ENCODE measurements at regions not wholly inside any gene's neighbourhood (a gene's known extent, or its start where the extent isn't known, plus 50 kb on each side); places are given as distances from the start of the nearest gene placed in this dataset.
"Not testable (repeated sequence)": the region's sequence is repeated elsewhere in the genome, so short reads cannot be mapped to it uniquely, and the experiment has no call there.

GRCh38 chr13:85597790-85598500 is 201.3 kb downstream of the SLITRK6 start:
- DNase-seq, result no peak

- DNase-seq, result no peak
Measured at GRCh38 chr13:85592211-85592610, 207.0 kb downstream of the SLITRK6 start.

- DNase-seq, result no peak
Measured at GRCh38 chr13:85590231-85590931, 208.8 kb downstream of the SLITRK6 start.

- DNase-seq, result no peak
Measured at GRCh38 chr13:85589021-85589420, 210.2 kb downstream of the SLITRK6 start.

- no peak for DNase-seq
Measured at GRCh38 chr13:85588359-85588758, 210.9 kb downstream of the SLITRK6 start.

GRCh38 chr13:85586856-85587255 is 212.4 kb downstream of the SLITRK6 start:
- no peak for DNase-seq

- DNase-seq, result no peak
Measured at GRCh38 chr13:85586422-85586831, 212.8 kb downstream of the SLITRK6 start.

GRCh38 chr13:85582890-85583289 is 216.3 kb downstream of the SLITRK6 start:
- no peak for DNase-seq

GRCh38 chr13:85575110-85575509 is 224.1 kb downstream of the SLITRK6 start:
- no peak for DNase-seq

GRCh38 chr13:85567909-85568308 is 231.3 kb downstream of the SLITRK6 start:
- DNase-seq, result no peak

GRCh38 chr13:85565652-85566051 is 233.6 kb downstream of the SLITRK6 start:
- DNase-seq, result no peak

GRCh38 chr13:85564598-85564997 is 234.6 kb downstream of the SLITRK6 start:
- DNase-seq, result no peak

GRCh38 chr13:85562282-85562681 is 236.9 kb downstream of the SLITRK6 start:
- no peak for DNase-seq

- DNase-seq, result no peak
Measured at GRCh38 chr13:85557691-85558467, 241.3 kb downstream of the SLITRK6 start.

- no peak for DNase-seq
Measured at GRCh38 chr13:85551012-85551411, 248.2 kb downstream of the SLITRK6 start.

GRCh38 chr13:85549819-85550218 is 249.4 kb downstream of the SLITRK6 start:
- DNase-seq, result no peak

- not testable (repeated sequence) for DNase-seq
Measured at GRCh38 chr13:85548845-85549244, 250.4 kb downstream of the SLITRK6 start.

- no peak for DNase-seq
Measured at GRCh38 chr13:85545771-85546170, 253.4 kb downstream of the SLITRK6 start.

GRCh38 chr13:85544756-85545155 is 254.5 kb downstream of the SLITRK6 start:
- no peak for DNase-seq

GRCh38 chr13:85543144-85543543 is 256.1 kb downstream of the SLITRK6 start:
- DNase-seq, result no peak

GRCh38 chr13:85541476-85541875 is 257.7 kb downstream of the SLITRK6 start:
- no peak for DNase-seq

GRCh38 chr13:85538957-85539356 is 260.3 kb downstream of the SLITRK6 start:
- no peak for DNase-seq

- no peak for DNase-seq
Measured at GRCh38 chr13:85537601-85538000, 261.6 kb downstream of the SLITRK6 start.

GRCh38 chr13:85536706-85537105 is 262.5 kb downstream of the SLITRK6 start:
- no peak for DNase-seq

Data from left hindlimb (tissue), 1 donor.